Left lobe of liver (tissue), 2 donors: ENCODE measurements at regions not wholly inside any gene's neighbourhood (a gene's known extent, or its start where the extent isn't known, plus 50 kb on each side); places are given as distances from the start of the nearest gene placed in this dataset.
A peak's percentile ranks its signal among the peaks of the same experiment; 100 is the strongest.
"Not testable (repeated sequence)": the region's sequence is repeated elsewhere in the genome, so short reads cannot be mapped to it uniquely, and the experiment has no call there.

Source experiments
- ATAC-seq: fragments of 200-7000 bp; cut with Tn5 transposase; one replicate; pipeline ENCODE4 v1.9.1; 2020; ENCODE audit warnings: mild to moderate bottlenecking, moderate library complexity
- DNase-seq: peaks from one replicate; pipeline ENCODE4 v3.0.0-alpha.2; 2020; ENCODE audit warnings: low spot score
- donor health status: DM: no; HTN: no; CAD: no; lungs with moderate emphysema.
- donor health status: DM: no; HTN: yes; CAD: no.

GRCh38 chr5:84791138-84791537, 406.5 kb upstream of the EDIL3 start:
- peak; percentile 19 for ATAC-seq

GRCh38 chr5:84790406-84790805, 405.7 kb upstream of the EDIL3 start:
- no peak for ATAC-seq
- DNase-seq = no peak

More at GRCh38 chr5:84791138-84791537, 406.5 kb upstream of the EDIL3 start:
- DNase-seq = no peak

DNA sequence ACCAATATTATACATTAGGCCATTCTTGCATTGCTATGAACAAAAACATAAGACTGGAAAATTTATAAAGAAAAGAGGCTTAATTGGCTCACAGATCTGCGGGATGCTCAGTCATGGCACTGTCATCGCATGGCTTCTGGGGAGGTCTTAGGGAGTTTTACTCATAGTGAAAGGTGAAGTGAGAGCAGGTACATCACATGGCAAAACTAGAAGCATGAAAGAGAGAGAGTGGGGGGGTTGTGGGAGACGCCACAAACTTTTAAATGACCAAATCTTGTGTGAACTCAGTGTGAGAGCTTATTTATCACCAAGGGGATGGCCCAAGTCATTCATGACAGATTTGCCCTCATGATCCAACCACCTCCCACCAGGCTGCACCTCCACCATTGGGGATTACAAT, 398.3 kb upstream of the EDIL3 start:
- DNase-seq (no peak), ATAC-seq (no peak)

DNA sequence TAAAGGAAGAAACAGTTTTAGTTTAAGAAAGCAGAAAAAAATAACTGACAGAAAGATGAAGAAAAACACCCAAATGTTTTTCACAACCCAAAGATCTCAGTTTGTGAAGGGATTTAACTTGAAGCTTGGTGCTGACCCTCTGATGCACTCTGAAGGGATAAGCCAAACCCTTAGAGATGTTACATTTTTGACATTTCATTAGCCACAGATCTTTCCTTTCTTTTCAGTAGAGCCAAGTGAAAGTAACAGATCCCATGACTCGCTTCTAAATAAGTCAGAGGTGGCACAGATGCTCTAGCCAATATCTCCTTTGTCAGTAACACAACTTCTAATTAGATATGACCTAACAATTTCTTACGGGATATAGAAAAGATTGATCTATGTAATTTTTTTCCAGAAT, 394.5 kb upstream of the EDIL3 start:
- no peak for ATAC-seq

DNA sequence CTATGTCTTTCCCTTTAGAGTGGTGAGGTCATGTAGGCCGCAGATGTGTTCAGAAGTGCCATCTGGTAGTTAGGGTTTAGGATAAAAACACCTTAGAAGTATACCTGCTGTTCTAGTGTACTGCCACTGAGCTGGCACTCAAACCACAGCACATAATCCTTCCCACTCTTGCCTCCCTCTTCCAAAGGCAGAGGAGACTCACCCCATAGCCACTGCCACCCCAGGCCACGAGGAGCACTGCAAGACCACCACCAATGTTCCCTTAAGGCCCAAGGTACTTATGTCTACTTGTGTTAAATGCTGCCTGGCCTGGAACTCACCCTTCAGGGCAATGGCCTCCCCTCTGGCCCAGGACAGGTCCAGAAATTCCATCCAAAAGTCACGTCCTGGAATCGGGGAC, 379.5 kb upstream of the EDIL3 start:
- DNase-seq = no peak
- ATAC-seq = no peak

More for the DNA sequence above, 394.5 kb upstream of the EDIL3 start:
- DNase-seq = no peak

- ATAC-seq (no peak), DNase-seq (no peak)
These were observed 373.3 kb upstream of the EDIL3 start for GRCh38 chr5:84758008-84758407.

DNA sequence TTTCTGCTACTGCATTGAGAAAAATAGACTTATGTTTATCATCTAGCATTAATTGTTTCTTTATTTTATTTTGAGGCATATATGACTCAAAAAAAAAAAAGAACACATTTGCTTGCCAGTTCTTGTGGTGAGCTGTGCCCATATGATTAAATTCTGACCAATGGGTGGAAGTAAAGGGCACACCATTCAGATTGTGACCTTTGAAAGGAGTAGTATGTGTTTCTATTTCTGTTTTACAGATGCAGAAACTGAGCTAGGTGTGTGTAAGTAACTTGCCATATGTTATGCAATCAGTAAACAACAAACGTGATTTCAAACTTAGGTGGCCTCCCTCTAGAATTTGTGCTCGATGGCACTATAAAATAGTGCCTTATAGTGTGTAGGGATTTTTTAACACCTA, 368.1 kb upstream of the EDIL3 start:
- no peak for DNase-seq
- ATAC-seq = no peak

GRCh38 chr5:84748313-84748712, 363.6 kb upstream of the EDIL3 start:
- DNase-seq = no peak
- ATAC-seq = no peak

- not testable (repeated sequence) for ATAC-seq, DNase-seq
These were observed 361.6 kb upstream of the EDIL3 start for GRCh38 chr5:84746280-84746679.

DNA sequence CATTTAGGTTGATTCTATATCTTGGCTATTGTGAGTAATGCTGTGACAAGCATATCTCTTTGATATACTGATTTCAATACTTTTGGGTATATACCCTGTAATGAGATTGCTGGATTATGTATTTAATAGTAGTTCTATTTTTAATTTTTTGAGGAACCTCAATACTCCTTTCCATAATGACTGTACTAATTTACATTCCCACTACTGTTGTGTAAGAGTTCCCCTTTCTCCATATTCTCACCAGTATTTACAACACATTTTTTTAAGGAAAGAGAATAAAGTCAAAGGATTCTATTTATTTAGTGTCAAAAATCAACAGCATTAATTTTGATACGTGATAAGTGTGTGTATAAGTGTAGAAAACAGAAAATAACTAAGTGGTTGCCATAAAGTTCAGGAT, 356.4 kb upstream of the EDIL3 start:
- DNase-seq (no peak), ATAC-seq (no peak)

DNA sequence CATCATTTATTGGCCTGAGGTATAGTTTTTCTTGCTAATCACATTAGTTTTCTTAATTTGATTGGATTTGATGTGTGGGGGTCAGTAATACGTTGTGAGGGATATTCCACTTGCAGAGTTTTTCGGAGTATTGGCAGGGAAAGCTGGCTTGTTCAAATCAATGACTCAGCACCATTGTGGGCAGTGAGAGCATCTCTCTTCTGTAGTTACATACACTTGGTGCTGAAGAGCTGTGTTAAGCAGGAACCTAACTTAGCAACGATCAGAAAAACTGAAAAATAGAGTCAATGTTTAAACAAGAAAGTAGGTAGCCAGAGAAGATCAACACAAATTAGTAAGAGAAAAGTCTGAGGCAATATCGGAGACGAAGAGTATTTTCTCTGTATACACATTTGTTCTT, 344.6 kb upstream of the EDIL3 start:
- ATAC-seq = no peak
- no peak for DNase-seq

GRCh38 chr5:84727708-84728107, 343.0 kb upstream of the EDIL3 start:
- DNase-seq = no peak
- ATAC-seq = no peak

GRCh38 chr5:84725946-84726570, 341.4 kb upstream of the EDIL3 start:
- ATAC-seq = no peak
- DNase-seq = no peak

GRCh38 chr5:84724683-84725082, 340.0 kb upstream of the EDIL3 start:
- no peak for DNase-seq
- ATAC-seq = no peak

DNA sequence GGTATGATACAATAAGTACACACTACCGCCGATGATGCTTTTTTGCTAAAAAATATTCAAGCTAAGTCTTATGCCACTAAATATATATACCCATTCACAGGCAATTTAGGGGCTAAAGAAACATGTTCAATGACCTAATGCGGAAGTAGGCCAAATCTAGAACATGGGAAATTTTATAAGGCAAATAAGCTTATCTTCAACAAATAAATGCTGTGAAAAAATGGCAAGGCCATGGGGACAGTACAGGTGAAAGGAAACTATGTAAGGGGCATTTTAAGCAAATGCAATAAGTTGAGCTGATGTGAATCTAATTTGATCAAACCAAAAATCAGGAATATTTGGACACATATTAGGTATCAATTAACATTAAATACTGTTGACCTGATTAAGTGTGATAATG, 339.5 kb upstream of the EDIL3 start:
- no peak for DNase-seq
- no peak for ATAC-seq

GRCh38 chr5:84718377-84718776, 333.7 kb upstream of the EDIL3 start:
- ATAC-seq (no peak), DNase-seq (no peak)

DNA sequence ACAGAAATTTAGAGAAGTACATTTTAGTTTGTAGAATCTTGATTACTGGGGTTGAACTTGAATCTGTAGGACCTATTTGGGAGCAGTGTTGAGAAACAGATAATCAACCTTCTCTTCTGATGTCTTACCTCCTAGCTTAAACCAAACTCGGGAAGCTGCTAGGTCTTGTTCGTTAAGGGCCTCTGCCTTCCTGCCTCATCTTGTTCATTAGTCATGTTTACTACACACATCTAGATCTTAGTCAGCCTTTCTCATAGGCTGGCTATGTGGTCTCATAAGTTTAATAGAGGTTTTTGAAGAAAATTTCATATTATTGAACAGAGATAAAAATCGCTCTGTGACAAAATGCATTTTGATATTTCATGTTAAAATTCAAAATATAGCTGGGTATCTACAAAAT, 331.0 kb upstream of the EDIL3 start:
- no peak for ATAC-seq
- no peak for DNase-seq

DNA sequence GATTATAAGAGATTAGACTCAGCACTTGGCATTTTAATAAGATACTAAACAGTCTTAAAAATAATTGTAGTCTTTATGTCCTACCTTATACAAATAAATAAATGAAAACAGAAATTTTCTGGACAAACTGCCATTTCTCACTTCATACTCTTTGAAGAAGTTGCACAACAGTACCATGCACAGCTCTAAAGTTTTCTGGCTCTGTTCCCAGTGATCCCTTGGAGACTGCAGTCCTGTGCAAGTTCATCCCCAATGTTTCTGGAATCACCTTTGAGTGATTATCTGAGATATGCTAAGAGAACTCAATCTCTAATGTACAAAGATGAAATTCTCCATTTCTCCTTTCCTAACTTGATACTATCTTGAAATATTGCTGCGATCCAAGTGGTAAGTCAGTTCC, 330.4 kb upstream of the EDIL3 start:
- ATAC-seq (no peak), DNase-seq (no peak)

DNA sequence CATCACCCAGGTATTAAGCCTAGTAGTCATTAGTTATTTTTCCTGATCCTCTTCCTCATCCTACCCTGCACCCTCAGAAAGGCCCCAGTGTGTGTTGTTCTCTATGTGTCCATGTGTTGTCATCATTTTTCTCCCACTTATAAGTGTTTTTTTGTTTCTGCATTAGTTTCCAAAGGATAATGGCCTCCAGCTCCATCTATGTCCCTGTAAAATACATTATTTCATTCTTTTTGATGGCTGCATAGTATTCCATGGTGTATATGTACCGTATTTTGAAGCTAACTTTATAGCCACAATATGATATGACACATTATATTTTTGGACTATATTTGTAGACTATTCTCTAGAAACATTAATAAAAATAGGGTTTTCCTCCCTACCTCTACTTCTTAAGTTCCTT, 324.4 kb upstream of the EDIL3 start:
- DNase-seq (no peak), ATAC-seq (no peak)

GRCh38 chr5:84706678-84707641, 322.3 kb upstream of the EDIL3 start:
- ATAC-seq (no peak), DNase-seq (no peak)

DNA sequence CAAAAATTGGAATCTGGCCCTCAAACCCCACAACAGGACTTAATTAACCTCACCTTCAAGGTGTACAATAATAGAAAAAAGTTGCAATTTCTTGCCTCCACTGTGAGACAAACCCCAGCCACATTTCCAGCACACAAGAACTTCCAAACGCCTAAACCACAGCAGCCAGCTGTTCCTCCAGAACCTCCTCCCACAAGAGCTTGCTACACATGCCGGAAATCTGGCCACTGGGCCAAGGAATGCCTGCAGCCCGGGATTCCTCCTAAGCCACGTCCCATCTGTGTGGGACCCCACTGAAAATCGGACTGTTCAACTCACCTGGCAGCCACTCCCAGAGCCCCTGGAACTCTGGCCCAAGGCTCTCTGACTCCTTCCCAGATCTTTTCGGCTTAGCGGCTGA, 315.9 kb upstream of the EDIL3 start:
- DNase-seq, ATAC-seq: not testable (repeated sequence)

- ATAC-seq = no peak
- DNase-seq = no peak
These were observed 312.0 kb upstream of the EDIL3 start for GRCh38 chr5:84696651-84697050.
